ENCODE measurements at regions not wholly inside any gene's neighbourhood (a gene's known extent, or its start where the extent isn't known, plus 50 kb on each side); places are given as distances from the start of the nearest gene placed in this dataset.

GRCh38 chr2:134770702-134771101 lies 51.9 kb upstream of the TMEM163 start:
- ATAC-seq (no peak), DNase-seq (no peak)
- intact Hi-C loops (cut with DNase I): no loop called here
- Histone ChIP-seq H3K27me3 (no peaks in the 10 kb centered on the region), H3K4me3 (no peak overlapping the region), H3K36me3 (replicated peaks in 1 of 2; ENCODE audit: insufficient read depth in 1 of 2, low read depth in 2 of 2) (no peaks in the 10 kb centered on the region), H3K27ac (no peak overlapping the region), H3K4me1 (peaks cover 6% of the 10 kb centered on the region), H3K9me3 (no peaks in the 10 kb centered on the region)
- TF ChIP-seq CTCF (IDR thresholded peaks at IDR 0.05) (no peak), POLR2A (IDR thresholded peaks at IDR 0.05) (no peak)
- WGBS, 2 donors: 90% methylated on average over 6 of the region's 6 CpGs

- H3K9me3 ChIP-seq: no peaks in the 10 kb centered on the region
- H3K27ac ChIP-seq: no peak overlapping the region
- ATAC-seq (no peak), DNase-seq (no peak)
- intact Hi-C loops (cut with DNase I): no loop called here
- H3K27me3 ChIP-seq: no peaks in the 10 kb centered on the region
- TF ChIP-seq POLR2A (IDR thresholded peaks at IDR 0.05) (no peak), CTCF (IDR thresholded peaks at IDR 0.05) (no peak)
- H3K4me1 ChIP-seq: peaks cover 6% of the 10 kb centered on the region
- 72 to 75% methylated on average over 4 of the region's 4 CpGs for WGBS, 2 donors
- H3K36me3 ChIP-seq (replicated peaks in 1 of 2; ENCODE audit: insufficient read depth in 1 of 2, low read depth in 2 of 2): no peaks in the 10 kb centered on the region
- H3K4me3 ChIP-seq: no peak overlapping the region
Observed at GRCh38 chr2:134771313-134771801, 52.6 kb upstream of the TMEM163 start.

- peaks cover 6% of the 10 kb centered on the region for H3K4me1 ChIP-seq
- H3K27ac ChIP-seq: no peak overlapping the region
- no peaks in the 10 kb centered on the region for H3K9me3 ChIP-seq
- intact Hi-C loops (cut with DNase I): no loop called here
- no peak overlapping the region for H3K4me3 ChIP-seq
- H3K27me3 ChIP-seq: no peaks in the 10 kb centered on the region
- DNase-seq (no peak), ATAC-seq (no peak)
- no peaks in the 10 kb centered on the region for H3K36me3 ChIP-seq (replicated peaks in 1 of 2; ENCODE audit: insufficient read depth in 1 of 2, low read depth in 2 of 2)
- 80 to 83% methylated on average over 8 of the region's 8 CpGs for WGBS, 2 donors
- no peak for TF ChIP-seq POLR2A (IDR thresholded peaks at IDR 0.05)
- no peak for TF ChIP-seq CTCF (IDR thresholded peaks at IDR 0.05)
Observed at GRCh38 chr2:134772493-134773169, 53.8 kb upstream of the TMEM163 start.

GRCh38 chr2:134773335-134773734 lies 54.5 kb upstream of the TMEM163 start:
- intact Hi-C loops (cut with DNase I): no loop called here
- ATAC-seq: peak; percentile 77
- H3K4me1 ChIP-seq: peaks cover 6% of the 10 kb centered on the region
- peak overlapping the region in 1 of 4 donors; percentile 55 for H3K27ac ChIP-seq
- 43 to 63% methylated on average over 4 to 7 of the region's 7 CpGs for WGBS, 2 donors
- no peaks in the 10 kb centered on the region for H3K36me3 ChIP-seq (replicated peaks in 1 of 2; ENCODE audit: insufficient read depth in 1 of 2, low read depth in 2 of 2)
- no peaks in the 10 kb centered on the region for H3K9me3 ChIP-seq
- no peak for TF ChIP-seq CTCF (IDR thresholded peaks at IDR 0.05)
- TF ChIP-seq POLR2A (IDR thresholded peaks at IDR 0.05): no peak
- DNase-seq: peak; percentile 57 to 86 (median 80)
- H3K27me3 ChIP-seq: no peaks in the 10 kb centered on the region
- H3K4me3 ChIP-seq: no peak overlapping the region
